Spleen (tissue), 7 donors: ENCODE measurements at regions not wholly inside any gene's neighbourhood (a gene's known extent, or its start where the extent isn't known, plus 50 kb on each side); places are given as distances from the start of the nearest gene placed in this dataset.

Source experiments
- CTCF ChIP-seq, 11 experiments: fragments of 200-600 bp in 7 of 11; fragments of 450-650 bp in 4 of 11; sonication (generic) in 4 of 11; IDR thresholded peaks in 8 of 11; conservative IDR thresholded peaks in 3 of 11; 1 replicate in 7 of 11; 2 replicates in 4 of 11; pipeline versions ENCODE4 v1.4.0 to v1.8.0; 2016 to 2021; ENCODE audit warnings: antibody characterized with exemption in 11 of 11, inconsistent platforms in 4 of 11, mild to moderate bottlenecking in 1 of 11
- POLR2A ChIP-seq, 3 donors: fragments of 450-650 bp; IDR thresholded peaks; one replicate each; pipeline ENCODE4 v1.5.1; 2017; ENCODE audit warnings: antibody characterized with exemption in 3 of 3, mild to moderate bottlenecking in 1 of 3
- donor health status: DM: no; HTN: no; CAD: no; lungs with moderate emphysema.
- donor health status: DM: no; HTN: no; CAD: no.
- donor health status: DM: no; HTN: no; CAD: no.

- no peak for TF ChIP-seq POLR2A (IDR thresholded peaks at IDR 0.05)
- TF ChIP-seq CTCF (IDR thresholded peaks at IDR 0.05 in 8 of 11, conservative IDR thresholded peaks at IDR 0.05 in 3 of 11): no peak
These were observed 163.6 kb upstream of the FAT1 start for GRCh38 chr4:186887291-186887700.
